GM15510 (cell line): ENCODE measurements at regions not wholly inside any gene's neighbourhood (a gene's known extent, or its start where the extent isn't known, plus 50 kb on each side); places are given as distances from the start of the nearest gene placed in this dataset.

ENCODE experiments used
- POLR2A ChIP-seq: IDR thresholded peaks from 3 replicates; pipeline ENCODE4 v1.6.1; 2011; ENCODE audit warnings: borderline replicate concordance; ENCODE audit not compliant: insufficient read length; ENCODE audit errors: extremely low read depth

GRCh38 chrX:46236411-46236810 is 308.8 kb downstream of the ZNF674 start:
- no peak for TF ChIP-seq POLR2A

GRCh38 chrX:46235778-46236177 is 309.4 kb downstream of the ZNF674 start:
- no peak for TF ChIP-seq POLR2A

DNA sequence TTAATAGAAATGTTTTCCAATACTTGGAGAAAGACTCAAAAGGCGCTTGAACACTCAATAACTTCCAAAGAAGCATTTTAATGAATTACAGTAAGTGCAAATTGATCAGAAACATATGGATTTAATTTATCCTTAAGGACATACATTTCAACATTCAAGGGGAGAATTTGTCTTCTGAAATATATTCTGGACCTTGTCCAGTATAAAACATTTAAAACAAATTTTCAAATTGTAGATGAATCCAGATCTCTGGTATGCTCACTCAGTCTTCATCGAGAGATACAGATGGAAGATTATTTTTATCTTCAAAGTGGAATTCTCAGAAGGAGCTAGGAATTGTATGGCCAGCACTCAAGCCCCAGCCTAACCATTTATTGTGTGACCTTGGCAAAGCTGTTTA is 310.4 kb downstream of the ZNF674 start:
- no peak for TF ChIP-seq POLR2A

GRCh38 chrX:46228389-46228788 is 316.8 kb downstream of the ZNF674 start:
- no peak for TF ChIP-seq POLR2A

DNA sequence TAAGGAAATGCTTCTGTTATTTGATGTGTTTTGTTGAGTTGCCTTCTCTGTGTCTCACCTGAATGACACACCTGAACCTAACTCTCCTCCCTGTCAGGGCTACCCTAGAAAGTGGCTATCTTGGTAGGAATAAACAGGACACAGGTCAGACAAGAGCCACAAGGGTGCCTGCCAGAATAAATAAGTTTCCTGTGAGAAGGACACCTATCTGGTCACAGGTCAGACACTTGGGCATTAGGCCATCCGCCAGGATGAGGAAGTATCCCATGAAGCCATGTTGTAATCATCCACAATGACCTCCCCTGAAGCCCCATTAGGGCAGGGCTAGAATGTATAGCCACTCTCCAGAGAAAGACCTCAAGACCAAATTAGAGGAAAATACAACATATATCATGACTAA is 318.8 kb downstream of the ZNF674 start:
- no peak for TF ChIP-seq POLR2A

- TF ChIP-seq POLR2A, result no peak
Observed at GRCh38 chrX:46220822-46221221, 324.4 kb downstream of the ZNF674 start.

- TF ChIP-seq POLR2A, result no peak
Observed at GRCh38 chrX:46218373-46218772, 326.8 kb downstream of the ZNF674 start.

- TF ChIP-seq POLR2A, result no peak
Observed at GRCh38 chrX:46216406-46216805, 328.8 kb downstream of the ZNF674 start.

GRCh38 chrX:46211079-46211478 is 334.1 kb downstream of the ZNF674 start:
- TF ChIP-seq POLR2A, result no peak

DNA sequence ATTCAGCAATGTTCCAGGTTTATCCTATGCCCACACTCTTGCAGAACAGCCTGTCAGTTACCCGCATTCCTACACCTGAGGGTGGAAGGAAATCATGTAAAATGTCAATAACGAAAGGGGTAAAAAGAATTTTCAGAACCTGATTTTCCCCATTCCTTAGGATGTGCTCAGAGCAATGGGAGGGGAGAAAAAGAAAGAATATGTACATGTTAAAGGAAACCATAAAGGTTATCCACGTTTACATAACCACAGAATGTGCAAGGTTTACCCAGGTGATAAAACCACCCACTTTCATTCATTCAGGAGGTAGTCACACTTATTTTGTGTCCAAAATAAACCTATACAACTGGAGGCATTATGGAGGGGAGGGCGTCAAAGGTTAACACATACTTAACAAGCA is 335.5 kb downstream of the ZNF674 start:
- TF ChIP-seq POLR2A, result no peak

GRCh38 chrX:46209037-46209436 is 336.2 kb downstream of the ZNF674 start:
- no peak for TF ChIP-seq POLR2A

- TF ChIP-seq POLR2A, result no peak
Observed at GRCh38 chrX:46208225-46208854, 336.9 kb downstream of the ZNF674 start.

DNA sequence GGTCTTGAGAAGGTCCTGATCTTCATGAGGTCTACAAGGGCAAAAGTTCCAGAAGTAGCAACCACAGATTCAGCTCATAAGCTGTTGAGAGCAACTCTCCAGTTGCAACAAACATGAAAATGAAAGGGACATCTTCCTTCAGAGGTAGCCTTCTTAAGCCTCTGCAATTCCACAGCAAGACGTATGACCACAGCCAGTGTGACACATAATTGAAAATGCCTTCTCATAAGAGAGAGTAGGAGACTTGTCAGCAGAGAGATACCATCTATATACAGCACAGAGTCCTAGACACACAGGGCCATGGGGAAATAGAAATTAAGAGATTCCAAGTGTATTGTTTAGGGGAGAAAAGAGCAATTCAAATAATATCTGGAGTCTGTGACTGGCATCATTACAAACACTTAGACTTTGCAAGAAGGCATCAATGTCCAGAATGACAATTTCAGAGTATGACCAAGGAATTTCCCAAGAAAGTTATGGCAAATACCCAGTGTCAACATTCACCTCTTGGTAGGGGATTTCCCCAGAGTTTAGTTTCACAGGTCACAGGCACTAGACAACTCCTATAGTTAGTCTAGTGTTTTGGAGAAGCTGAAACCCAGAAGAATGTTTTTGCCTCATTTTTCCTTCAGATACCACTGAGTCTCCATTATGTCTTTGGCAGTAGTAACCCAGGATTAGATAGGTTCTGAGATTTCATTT is 340.3 kb downstream of the ZNF674 start:
- no peak for TF ChIP-seq POLR2A

GRCh38 chrX:46202733-46203514 is 342.3 kb downstream of the ZNF674 start:
- TF ChIP-seq POLR2A, result no peak

DNA sequence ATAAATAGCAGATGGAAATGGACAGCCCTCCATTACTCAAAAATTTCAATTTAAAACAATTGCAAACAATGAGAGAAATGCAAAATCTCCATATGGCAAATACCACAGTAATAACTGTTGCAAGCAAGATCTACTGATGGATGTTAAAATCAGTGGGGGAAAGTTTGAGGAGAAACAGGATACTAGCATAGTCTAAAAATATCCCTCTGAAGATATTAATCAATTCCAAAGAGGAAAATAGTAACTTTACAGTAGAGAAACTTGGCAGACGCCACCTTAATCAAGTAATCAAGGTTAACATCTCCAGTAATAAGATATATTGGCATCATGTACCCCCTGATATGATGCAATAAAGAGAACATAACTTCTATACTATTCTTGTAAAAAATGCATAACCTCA is 344.8 kb downstream of the ZNF674 start:
- no peak for TF ChIP-seq POLR2A
